ENCODE measurements at regions not wholly inside any gene's neighbourhood (a gene's known extent, or its start where the extent isn't known, plus 50 kb on each side); places are given as distances from the start of the nearest gene placed in this dataset.

DNA sequence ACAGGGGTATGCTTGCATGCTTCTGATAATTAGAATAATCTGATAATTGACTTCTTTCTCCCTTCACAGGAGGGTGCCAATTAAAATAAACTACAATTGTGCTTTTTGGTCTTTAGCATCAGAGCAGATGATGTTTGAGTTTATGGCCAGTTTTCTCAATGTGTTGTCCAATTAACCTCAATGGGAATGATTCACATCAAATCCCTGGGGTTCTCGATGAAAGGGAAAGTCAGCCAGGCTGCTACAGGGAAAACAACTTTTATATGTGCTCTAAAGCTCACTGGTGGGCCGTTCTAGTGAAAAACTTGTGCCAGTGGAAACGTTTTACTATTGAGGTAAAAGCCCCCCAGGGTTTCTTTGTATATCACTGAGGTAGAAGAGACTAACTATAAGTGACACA lies 887.3 kb upstream of the CRIM1 start:
- Histone ChIP-seq H2AFZ (ENCODE audit: insufficient read depth, low read depth, low read length, poor library complexity, severe bottlenecking) (no peak overlapping the region), H3K36me3 (replicated peaks in 1 of 2; ENCODE audit: control insufficient read depth in 1 of 2, insufficient read depth in 2 of 2, low read length in 2 of 2) (no peaks in the 10 kb centered on the region), H3K4me2 (replicated peaks; ENCODE audit: extremely low read depth, low read length, poor library complexity, severe bottlenecking) (no peak overlapping the region), H3K79me2 (ENCODE audit: insufficient read depth, low read length) (no peaks in the 10 kb centered on the region), H3K27ac (ENCODE audit: low read depth in 1 of 2, low read length in 2 of 2) (no peak overlapping the region), H3K9me3 (replicated peaks in 1 of 2; ENCODE audit: control insufficient read depth in 1 of 2, insufficient read depth in 1 of 2, low read length in 2 of 2) (no peaks in the 10 kb centered on the region), H3K4me3 (replicated peaks in 1 of 3; ENCODE audit: low read depth in 2 of 3, low read length in 3 of 3) (no peak overlapping the region), H3K9ac (ENCODE audit: insufficient read depth, low read length, poor library complexity, severe bottlenecking) (no peak overlapping the region), H3K4me1 (ENCODE audit: control insufficient read depth in 1 of 2, insufficient read depth in 2 of 2, low read length in 2 of 2) (no peaks in the 10 kb centered on the region), H4K20me1 (ENCODE audit: insufficient read depth, low read length) (no peaks in the 10 kb centered on the region), H3K27me3 (ENCODE audit: control insufficient read depth in 2 of 2, insufficient read depth in 2 of 2, low read length in 2 of 2) (no peaks in the 10 kb centered on the region)
- intact Hi-C loops (cut with micrococcal nuclease): no loop called here
- no peak overlapping the region for H3K27ac Mint-ChIP-seq
- 86% methylated on average over 1 of the region's 3 CpGs for WGBS (ENCODE audit: insufficient coverage)
- H3K27me3 Mint-ChIP-seq (ENCODE audit: low read depth in 3 of 3): peaks cover 0 to 2% (median 0%) of the 10 kb centered on the region in 3 donors
- H3K9me3 Mint-ChIP-seq: peaks cover 0 to 4% (median 1%) of the 10 kb centered on the region in 7 donors
- DNase-seq: no peak
- no peaks in the 10 kb centered on the region for H3K4me1 Mint-ChIP-seq
- H3K4me3 Mint-ChIP-seq: no peak overlapping the region
- TF ChIP-seq, protein P1, sequence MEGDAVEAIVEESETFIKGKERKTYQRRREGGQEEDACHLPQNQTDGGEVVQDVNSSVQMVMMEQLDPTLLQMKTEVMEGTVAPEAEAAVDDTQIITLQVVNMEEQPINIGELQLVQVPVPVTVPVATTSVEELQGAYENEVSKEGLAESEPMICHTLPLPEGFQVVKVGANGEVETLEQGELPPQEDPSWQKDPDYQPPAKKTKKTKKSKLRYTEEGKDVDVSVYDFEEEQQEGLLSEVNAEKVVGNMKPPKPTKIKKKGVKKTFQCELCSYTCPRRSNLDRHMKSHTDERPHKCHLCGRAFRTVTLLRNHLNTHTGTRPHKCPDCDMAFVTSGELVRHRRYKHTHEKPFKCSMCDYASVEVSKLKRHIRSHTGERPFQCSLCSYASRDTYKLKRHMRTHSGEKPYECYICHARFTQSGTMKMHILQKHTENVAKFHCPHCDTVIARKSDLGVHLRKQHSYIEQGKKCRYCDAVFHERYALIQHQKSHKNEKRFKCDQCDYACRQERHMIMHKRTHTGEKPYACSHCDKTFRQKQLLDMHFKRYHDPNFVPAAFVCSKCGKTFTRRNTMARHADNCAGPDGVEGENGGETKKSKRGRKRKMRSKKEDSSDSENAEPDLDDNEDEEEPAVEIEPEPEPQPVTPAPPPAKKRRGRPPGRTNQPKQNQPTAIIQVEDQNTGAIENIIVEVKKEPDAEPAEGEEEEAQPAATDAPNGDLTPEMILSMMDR (IDR thresholded peaks at IDR 0.05): no peak
- no peaks in the 10 kb centered on the region for H3K36me3 Mint-ChIP-seq

DNA sequence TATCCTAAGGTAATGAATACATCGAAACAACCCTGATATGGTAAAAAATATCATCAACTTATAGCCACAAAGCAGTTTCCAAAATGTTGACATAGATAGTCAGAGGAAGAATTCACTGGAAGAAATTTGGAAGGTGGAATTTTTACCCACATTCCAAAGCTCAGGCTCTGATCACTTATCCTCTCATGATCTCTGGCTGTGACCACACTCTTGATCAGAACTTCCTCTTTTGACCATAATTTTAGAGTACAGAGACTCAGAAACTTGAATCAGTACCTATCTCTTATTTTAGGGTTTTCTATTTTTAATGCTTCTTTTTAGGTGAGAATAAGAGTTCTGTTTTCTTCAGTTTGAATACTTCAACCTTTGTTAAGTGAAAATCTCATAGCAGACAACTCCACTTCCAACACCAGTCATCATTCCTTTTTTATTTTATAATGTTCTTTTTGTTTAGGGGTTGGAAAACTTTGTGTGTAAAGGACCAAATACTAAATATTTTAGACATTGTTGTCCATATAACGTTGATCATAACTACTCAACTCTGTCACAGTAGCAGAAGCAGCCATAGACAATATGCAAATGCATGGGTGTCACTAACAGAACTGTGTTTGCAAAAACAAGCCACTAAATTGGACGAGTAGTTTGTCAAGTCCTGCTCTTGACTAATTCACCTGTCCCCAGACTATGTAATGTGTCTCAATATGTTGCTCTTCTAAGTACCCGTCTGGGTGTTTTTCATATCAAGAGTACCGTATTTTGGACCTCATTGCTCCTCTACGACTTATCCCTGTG lies 891.6 kb upstream of the CRIM1 start:
- H3K27me3 Mint-ChIP-seq (ENCODE audit: low read depth in 3 of 3): no peaks in the 10 kb centered on the region
- peaks cover 0 to 7% (median 1%) of the 10 kb centered on the region in 7 donors for H3K9me3 Mint-ChIP-seq
- no peak for DNase-seq

More for the DNA sequence above, 891.6 kb upstream of the CRIM1 start:
- H3K4me2 ChIP-seq (replicated peaks; ENCODE audit: extremely low read depth, low read length, poor library complexity, severe bottlenecking): no peak overlapping the region
- H3K79me2 ChIP-seq (ENCODE audit: insufficient read depth, low read length): no peaks in the 10 kb centered on the region
- H4K20me1 ChIP-seq (ENCODE audit: insufficient read depth, low read length): no peaks in the 10 kb centered on the region
- H3K9ac ChIP-seq (ENCODE audit: insufficient read depth, low read length, poor library complexity, severe bottlenecking): no peak overlapping the region
- no peaks in the 10 kb centered on the region for H3K4me1 Mint-ChIP-seq
- no peak overlapping the region for H3K4me3 ChIP-seq (replicated peaks in 1 of 3; ENCODE audit: low read depth in 2 of 3, low read length in 3 of 3)
- TF ChIP-seq, protein P1 (IDR thresholded peaks at IDR 0.05): no peak
- no peak overlapping the region for H3K27ac Mint-ChIP-seq
- H2AFZ ChIP-seq (ENCODE audit: insufficient read depth, low read depth, low read length, poor library complexity, severe bottlenecking): no peak overlapping the region
- no peaks in the 10 kb centered on the region for H3K36me3 Mint-ChIP-seq
- intact Hi-C loops (cut with micrococcal nuclease): no loop called here
- H3K27me3 ChIP-seq (ENCODE audit: control insufficient read depth in 2 of 2, insufficient read depth in 2 of 2, low read length in 2 of 2): no peaks in the 10 kb centered on the region
- no peaks in the 10 kb centered on the region for H3K36me3 ChIP-seq (replicated peaks in 1 of 2; ENCODE audit: control insufficient read depth in 1 of 2, insufficient read depth in 2 of 2, low read length in 2 of 2)
- H3K27ac ChIP-seq (ENCODE audit: low read depth in 1 of 2, low read length in 2 of 2): no peak overlapping the region
- WGBS (ENCODE audit: insufficient coverage): 90% methylated on average over 2 of the region's 6 CpGs
- no peaks in the 10 kb centered on the region for H3K9me3 ChIP-seq (replicated peaks in 1 of 2; ENCODE audit: control insufficient read depth in 1 of 2, insufficient read depth in 1 of 2, low read length in 2 of 2)
- no peak overlapping the region for H3K4me3 Mint-ChIP-seq
- no peaks in the 10 kb centered on the region for H3K4me1 ChIP-seq (ENCODE audit: control insufficient read depth in 1 of 2, insufficient read depth in 2 of 2, low read length in 2 of 2)

All from CD14-positive monocyte (primary cell).